NB4 (cell line): ENCODE measurements at regions not wholly inside any gene's neighbourhood (a gene's known extent, or its start where the extent isn't known, plus 50 kb on each side); places are given as distances from the start of the nearest gene placed in this dataset.

Experiments used
- MAX ChIP-seq: IDR thresholded peaks from 2 replicates; pipeline ENCODE4 v1.6.1; 2011; ENCODE audit warnings: low read depth, low read length
- POLR2A ChIP-seq: IDR thresholded peaks from 2 replicates; pipeline ENCODE4 v1.6.1; 2011; ENCODE audit warnings: mild to moderate bottlenecking; ENCODE audit not compliant: insufficient read length; ENCODE audit errors: extremely low read depth
- TF ChIP-seq, protein P1 (sequence below): IDR thresholded peaks from one replicate; pipeline ENCODE4 v1.5.1; 2012; ENCODE audit warnings: low read depth, low read length

- TF ChIP-seq POLR2A (no peak), MAX (no peak)
- TF ChIP-seq, protein P1, sequence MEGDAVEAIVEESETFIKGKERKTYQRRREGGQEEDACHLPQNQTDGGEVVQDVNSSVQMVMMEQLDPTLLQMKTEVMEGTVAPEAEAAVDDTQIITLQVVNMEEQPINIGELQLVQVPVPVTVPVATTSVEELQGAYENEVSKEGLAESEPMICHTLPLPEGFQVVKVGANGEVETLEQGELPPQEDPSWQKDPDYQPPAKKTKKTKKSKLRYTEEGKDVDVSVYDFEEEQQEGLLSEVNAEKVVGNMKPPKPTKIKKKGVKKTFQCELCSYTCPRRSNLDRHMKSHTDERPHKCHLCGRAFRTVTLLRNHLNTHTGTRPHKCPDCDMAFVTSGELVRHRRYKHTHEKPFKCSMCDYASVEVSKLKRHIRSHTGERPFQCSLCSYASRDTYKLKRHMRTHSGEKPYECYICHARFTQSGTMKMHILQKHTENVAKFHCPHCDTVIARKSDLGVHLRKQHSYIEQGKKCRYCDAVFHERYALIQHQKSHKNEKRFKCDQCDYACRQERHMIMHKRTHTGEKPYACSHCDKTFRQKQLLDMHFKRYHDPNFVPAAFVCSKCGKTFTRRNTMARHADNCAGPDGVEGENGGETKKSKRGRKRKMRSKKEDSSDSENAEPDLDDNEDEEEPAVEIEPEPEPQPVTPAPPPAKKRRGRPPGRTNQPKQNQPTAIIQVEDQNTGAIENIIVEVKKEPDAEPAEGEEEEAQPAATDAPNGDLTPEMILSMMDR = no peak
These were observed 297.9 kb upstream of the G2E3 start for GRCh38 chr14:30260833-30261607.
